ENCODE measurements at regions not wholly inside any gene's neighbourhood (a gene's known extent, or its start where the extent isn't known, plus 50 kb on each side); places are given as distances from the start of the nearest gene placed in this dataset.
A peak's percentile ranks its signal among the peaks of the same experiment; 100 is the strongest.

- no peak for DNase-seq (ENCODE audit: low read depth)
Measured at GRCh38 chr16:86632206-86632605, 53.9 kb downstream of the FOXL1 start.

GRCh38 chr16:86632944-86633343 lies 54.6 kb downstream of the FOXL1 start:
- no peak for DNase-seq (ENCODE audit: low read depth)

GRCh38 chr16:86634292-86634691 lies 55.9 kb downstream of the FOXL1 start:
- DNase-seq (ENCODE audit: low read depth), result peak; percentile 36

- peak; percentile 49 for DNase-seq (ENCODE audit: low read depth)
Measured at GRCh38 chr16:86635176-86635876, 57.0 kb downstream of the FOXL1 start.

GRCh38 chr16:86635926-86636325 lies 57.6 kb downstream of the FOXL1 start:
- DNase-seq (ENCODE audit: low read depth), result no peak

GRCh38 chr16:86637744-86638143 lies 59.4 kb downstream of the FOXL1 start:
- no peak for DNase-seq (ENCODE audit: low read depth)

- DNase-seq (ENCODE audit: low read depth), result no peak
Measured at GRCh38 chr16:86638642-86639041, 60.3 kb downstream of the FOXL1 start.

GRCh38 chr16:86639354-86639753 lies 61.0 kb downstream of the FOXL1 start:
- no peak for DNase-seq (ENCODE audit: low read depth)

- no peak for DNase-seq (ENCODE audit: low read depth)
Measured at GRCh38 chr16:86640265-86640843, 62.0 kb downstream of the FOXL1 start.

GRCh38 chr16:86642087-86642486 lies 63.7 kb downstream of the FOXL1 start:
- DNase-seq (ENCODE audit: low read depth), result no peak

- no peak for DNase-seq (ENCODE audit: low read depth)
Measured at GRCh38 chr16:86643671-86644070, 65.3 kb downstream of the FOXL1 start.

GRCh38 chr16:86647561-86647960 lies 69.2 kb downstream of the FOXL1 start:
- DNase-seq (ENCODE audit: low read depth), result no peak

GRCh38 chr16:86649875-86650274 lies 71.5 kb downstream of the FOXL1 start:
- no peak for DNase-seq (ENCODE audit: low read depth)

GRCh38 chr16:86651013-86651627 lies 72.8 kb downstream of the FOXL1 start:
- DNase-seq (ENCODE audit: low read depth), result no peak

- no peak for DNase-seq (ENCODE audit: low read depth)
Measured at GRCh38 chr16:86651823-86652222, 73.5 kb downstream of the FOXL1 start.

GRCh38 chr16:86653285-86654006 lies 75.1 kb downstream of the FOXL1 start:
- no peak for DNase-seq (ENCODE audit: low read depth)

- DNase-seq (ENCODE audit: low read depth), result no peak
Measured at GRCh38 chr16:86657972-86658371, 79.6 kb downstream of the FOXL1 start.

- DNase-seq (ENCODE audit: low read depth), result no peak
Measured at GRCh38 chr16:86660623-86661022, 82.3 kb downstream of the FOXL1 start.

GRCh38 chr16:86661706-86662105 lies 83.4 kb downstream of the FOXL1 start:
- DNase-seq (ENCODE audit: low read depth), result no peak

GRCh38 chr16:86662195-86662594 lies 83.8 kb downstream of the FOXL1 start:
- DNase-seq (ENCODE audit: low read depth), result no peak

- DNase-seq (ENCODE audit: low read depth), result no peak
Measured at GRCh38 chr16:86662740-86663139, 84.4 kb downstream of the FOXL1 start.

- peak; percentile 27 for DNase-seq (ENCODE audit: low read depth)
Measured at GRCh38 chr16:86663685-86664521, 85.6 kb downstream of the FOXL1 start.
